Sigmoid colon (tissue), 6 donors: ENCODE measurements at regions not wholly inside any gene's neighbourhood (a gene's known extent, or its start where the extent isn't known, plus 50 kb on each side); places are given as distances from the start of the nearest gene placed in this dataset.

ENCODE experiments used
- DNase-seq: peaks from one replicate; pipeline ENCODE4 v3.0.0-alpha.2; 2019
- H3K27ac ChIP-seq, 4 donors: fragments of 200-600 bp; sonication (generic); one replicate each; pipeline ENCODE4 v1.5.1; 2016 to 2019; ENCODE audit warnings: mild to moderate bottlenecking in 1 of 4
- H3K27me3 ChIP-seq, 3 donors: fragments of 200-600 bp; sonication (generic); one replicate each; pipeline ENCODE4 v1.5.1; 2019; ENCODE audit warnings: mild to moderate bottlenecking in 1 of 3
- H3K36me3 ChIP-seq, 4 donors: fragments of 200-600 bp; sonication (generic); one replicate each; pipeline ENCODE4 v1.5.1; 2016 to 2019
- H3K4me1 ChIP-seq, 4 donors: fragments of 200-600 bp; sonication (generic); one replicate each; pipeline ENCODE4 v1.5.1; 2017 to 2019
- H3K4me3 ChIP-seq, 4 donors: fragments of 200-600 bp; sonication (generic); one replicate each; pipeline ENCODE4 v1.5.1; 2017 to 2019; ENCODE audit warnings: mild to moderate bottlenecking in 2 of 4, moderate library complexity in 1 of 4
- H3K9me3 ChIP-seq, 4 donors: fragments of 200-600 bp in 3 of 4; sonication (generic) in 3 of 4; one replicate each; pipeline versions ENCODE4 v1.5.1 to v1.6.1; 2013 to 2019
- CTCF ChIP-seq, 4 experiments: fragments of 450-650 bp in 3 of 4; fragments of 200-600 bp in 1 of 4; IDR thresholded peaks; one replicate each; pipeline ENCODE4 v1.5.1; 2016 to 2019; ENCODE audit warnings: antibody characterized with exemption in 4 of 4, mild to moderate bottlenecking in 3 of 4, moderate library complexity in 2 of 4
- EP300 ChIP-seq, 4 donors: sonication (generic); formaldehyde crosslinking; IDR thresholded peaks; one replicate each; pipeline ENCODE4 v1.6.1; 2017; ENCODE audit warnings: antibody characterized with exemption in 4 of 4
- POLR2A ChIP-seq, 2 donors: fragments of 450-650 bp; IDR thresholded peaks; one replicate each; pipeline ENCODE4 v1.6.1; 2016; ENCODE audit warnings: antibody characterized with exemption in 2 of 2, mild to moderate bottlenecking in 2 of 2, moderate library complexity in 2 of 2
- POLR2AphosphoS5 ChIP-seq, 4 donors: sonication (generic); formaldehyde crosslinking; IDR thresholded peaks; one replicate each; pipeline ENCODE4 v1.6.1; 2017; ENCODE audit warnings: antibody characterized with exemption in 4 of 4
- WGBS, 2 donors: extraction: QIAGEN DNeasy Blood & Tissue Kit; methylation state at CpG; one replicate each; pipeline ENCODE4 v1.1.7; 2013; 5-methylcytosine and 5-hydroxymethylcytosine counted together
- intact Hi-C: fragments of 100-400 bp; cut with DNase I; formaldehyde crosslinking; loops from one replicate; pipeline ENCODE4 v1.15.1; 2023
- donor health status: healthy with polysubstance abuse.
- donor health status: healthy.

GRCh38 chr3:8152821-8153418, 348.7 kb upstream of the LMCD1 start:
- Histone ChIP-seq H3K36me3 (no peaks in the 10 kb centered on the region), H3K27me3 (no peaks in the 10 kb centered on the region), H3K4me3 (no peak overlapping the region), H3K9me3 (no peaks in the 10 kb centered on the region), H3K27ac (no peak overlapping the region), H3K4me1 (no peaks in the 10 kb centered on the region)
- WGBS, 2 donors: 74 to 75% methylated on average over 6 of the region's 6 CpGs
- intact Hi-C loops: no loop called here
- TF ChIP-seq EP300 (IDR thresholded peaks at IDR 0.05) (no peak), POLR2A (IDR thresholded peaks at IDR 0.05) (no peak), CTCF (IDR thresholded peaks at IDR 0.05) (no peak), POLR2AphosphoS5 (IDR thresholded peaks at IDR 0.05) (no peak)
- no peak for DNase-seq

- no peaks in the 10 kb centered on the region for H3K9me3 ChIP-seq
- TF ChIP-seq POLR2AphosphoS5 (IDR thresholded peaks at IDR 0.05) (no peak), POLR2A (IDR thresholded peaks at IDR 0.05) (no peak), CTCF (IDR thresholded peaks at IDR 0.05) (no peak), EP300 (IDR thresholded peaks at IDR 0.05) (no peak)
- H3K27me3 ChIP-seq: no peaks in the 10 kb centered on the region
- H3K4me3 ChIP-seq: no peak overlapping the region
- H3K4me1 ChIP-seq: no peaks in the 10 kb centered on the region
- H3K27ac ChIP-seq: no peak overlapping the region
- no peak for DNase-seq
- H3K36me3 ChIP-seq: no peaks in the 10 kb centered on the region
- intact Hi-C loops: no loop called here
Measured at GRCh38 chr3:8153800-8154199, 347.8 kb upstream of the LMCD1 start.

GRCh38 chr3:8154617-8155016, 347.0 kb upstream of the LMCD1 start:
- H3K4me3 ChIP-seq: no peak overlapping the region
- DNase-seq: no peak
- WGBS, 2 donors: 72 to 77% methylated on average over 3 of the region's 3 CpGs
- H3K27ac ChIP-seq: no peak overlapping the region
- no peaks in the 10 kb centered on the region for H3K9me3 ChIP-seq
- no peak for TF ChIP-seq EP300 (IDR thresholded peaks at IDR 0.05)
- no peak for TF ChIP-seq CTCF (IDR thresholded peaks at IDR 0.05)
- no peak for TF ChIP-seq POLR2A (IDR thresholded peaks at IDR 0.05)
- TF ChIP-seq POLR2AphosphoS5 (IDR thresholded peaks at IDR 0.05): no peak
- H3K4me1 ChIP-seq: no peaks in the 10 kb centered on the region
- H3K36me3 ChIP-seq: no peaks in the 10 kb centered on the region
- intact Hi-C loops: no loop called here
- H3K27me3 ChIP-seq: no peaks in the 10 kb centered on the region

GRCh38 chr3:8156138-8156537, 345.5 kb upstream of the LMCD1 start:
- Histone ChIP-seq H3K36me3 (no peaks in the 10 kb centered on the region), H3K27ac (no peak overlapping the region), H3K9me3 (no peaks in the 10 kb centered on the region), H3K4me1 (no peaks in the 10 kb centered on the region), H3K4me3 (no peak overlapping the region), H3K27me3 (no peaks in the 10 kb centered on the region)
- no peak for DNase-seq
- TF ChIP-seq EP300 (IDR thresholded peaks at IDR 0.05) (no peak), POLR2AphosphoS5 (IDR thresholded peaks at IDR 0.05) (no peak), POLR2A (IDR thresholded peaks at IDR 0.05) (no peak), CTCF (IDR thresholded peaks at IDR 0.05) (no peak)
- WGBS, 2 donors: 58 to 70% methylated on average over 6 of the region's 6 CpGs
- intact Hi-C loops: no loop called here

- 94% methylated on average over 2 of the region's 2 CpGs for WGBS, 2 donors
- TF ChIP-seq POLR2A (IDR thresholded peaks at IDR 0.05) (no peak), CTCF (IDR thresholded peaks at IDR 0.05) (no peak), POLR2AphosphoS5 (IDR thresholded peaks at IDR 0.05) (no peak), EP300 (IDR thresholded peaks at IDR 0.05) (no peak)
- DNase-seq: no peak
- H3K36me3 ChIP-seq: no peaks in the 10 kb centered on the region
- H3K27me3 ChIP-seq: no peaks in the 10 kb centered on the region
- H3K9me3 ChIP-seq: no peaks in the 10 kb centered on the region
- no peak overlapping the region for H3K4me3 ChIP-seq
- no peaks in the 10 kb centered on the region for H3K4me1 ChIP-seq
- intact Hi-C loops: no loop called here
- no peak overlapping the region for H3K27ac ChIP-seq
Measured at GRCh38 chr3:8156831-8157230, 344.8 kb upstream of the LMCD1 start.
